ENCODE measurements at regions not wholly inside any gene's neighbourhood (a gene's known extent, or its start where the extent isn't known, plus 50 kb on each side); places are given as distances from the start of the nearest gene placed in this dataset.
A peak's percentile ranks its signal among the peaks of the same experiment; 100 is the strongest.

- H3K4me1 ChIP-seq (ENCODE audit: insufficient read depth, low read length), result no peaks in the 10 kb centered on the region
- H3K4me2 ChIP-seq (ENCODE audit: low read length), result no peak overlapping the region
- Mint-ChIP-seq H3K36me3 (ENCODE audit: low read depth, unreplicated experiment) (no peaks in the 10 kb centered on the region), H3K9me3 (ENCODE audit: unreplicated experiment) (no peaks in the 10 kb centered on the region), H3K27me3 (ENCODE audit: low read depth, unreplicated experiment) (no peaks in the 10 kb centered on the region), H3K27ac (ENCODE audit: unreplicated experiment) (peak overlapping the region; percentile 9), H3K4me1 (ENCODE audit: low read depth, unreplicated experiment) (peaks cover 7% of the 10 kb centered on the region), H3K4me3 (ENCODE audit: unreplicated experiment) (no peak overlapping the region)
- TF ChIP-seq CTCF (IDR thresholded peaks at IDR 0.05; ENCODE audit: insufficient read depth, low read depth, low read length), result no peak
- TF ChIP-seq EZH2 (IDR thresholded peaks at IDR 0.05; ENCODE audit: insufficient read depth, low read length), result no peak
- no peaks in the 10 kb centered on the region for H3K27me3 ChIP-seq (ENCODE audit: insufficient read depth, low read length)
- no peak overlapping the region for H3K27ac ChIP-seq (ENCODE audit: low read depth, low read length)
- no peaks in the 10 kb centered on the region for H3K79me2 ChIP-seq (ENCODE audit: insufficient read depth, low read length)
- no peak overlapping the region for H3K4me3 ChIP-seq (ENCODE audit: insufficient read depth, low read depth, low read length)
- FAIRE-seq (no peak), DNase-seq (ENCODE audit: low read depth) (peak; percentile 43)
- no peaks in the 10 kb centered on the region for H4K20me1 ChIP-seq (ENCODE audit: insufficient read depth, low read length)
- no peak overlapping the region for H2AFZ ChIP-seq (ENCODE audit: low read depth, low read length)
- H3K9me3 ChIP-seq (ENCODE audit: insufficient read depth, low read depth, low read length), result no peaks in the 10 kb centered on the region
- H3K36me3 ChIP-seq (ENCODE audit: insufficient read depth, low read length), result no peaks in the 10 kb centered on the region
- H3K9ac ChIP-seq (ENCODE audit: low read length), result no peak overlapping the region
Measured at GRCh38 chr12:24705741-24706358, 243.1 kb downstream of the BCAT1 start.

GRCh38 chr12:24705216-24705615 lies 243.7 kb downstream of the BCAT1 start:
- no peak overlapping the region for H3K27ac Mint-ChIP-seq (ENCODE audit: unreplicated experiment)
- Histone ChIP-seq H3K27ac (ENCODE audit: low read depth, low read length) (no peak overlapping the region), H3K36me3 (ENCODE audit: insufficient read depth, low read length) (no peaks in the 10 kb centered on the region), H2AFZ (ENCODE audit: low read depth, low read length) (no peak overlapping the region), H3K9me3 (ENCODE audit: insufficient read depth, low read depth, low read length) (no peaks in the 10 kb centered on the region), H3K9ac (ENCODE audit: low read length) (no peak overlapping the region), H3K4me2 (ENCODE audit: low read length) (no peak overlapping the region), H3K79me2 (ENCODE audit: insufficient read depth, low read length) (no peaks in the 10 kb centered on the region), H3K4me3 (ENCODE audit: insufficient read depth, low read depth, low read length) (no peak overlapping the region), H3K27me3 (ENCODE audit: insufficient read depth, low read length) (no peaks in the 10 kb centered on the region), H3K4me1 (ENCODE audit: insufficient read depth, low read length) (no peaks in the 10 kb centered on the region), H4K20me1 (ENCODE audit: insufficient read depth, low read length) (no peaks in the 10 kb centered on the region)
- H3K27me3 Mint-ChIP-seq (ENCODE audit: low read depth, unreplicated experiment), result no peaks in the 10 kb centered on the region
- H3K4me1 Mint-ChIP-seq (ENCODE audit: low read depth, unreplicated experiment), result peaks cover 7% of the 10 kb centered on the region
- H3K9me3 Mint-ChIP-seq (ENCODE audit: unreplicated experiment), result no peaks in the 10 kb centered on the region
- no peak for TF ChIP-seq CTCF (IDR thresholded peaks at IDR 0.05; ENCODE audit: insufficient read depth, low read depth, low read length)
- TF ChIP-seq EZH2 (IDR thresholded peaks at IDR 0.05; ENCODE audit: insufficient read depth, low read length), result no peak
- FAIRE-seq, result no peak
- no peaks in the 10 kb centered on the region for H3K36me3 Mint-ChIP-seq (ENCODE audit: low read depth, unreplicated experiment)
- DNase-seq (ENCODE audit: low read depth), result no peak
- no peak overlapping the region for H3K4me3 Mint-ChIP-seq (ENCODE audit: unreplicated experiment)

- Histone ChIP-seq H3K9me3 (ENCODE audit: insufficient read depth, low read depth, low read length) (no peaks in the 10 kb centered on the region), H3K36me3 (ENCODE audit: insufficient read depth, low read length) (no peaks in the 10 kb centered on the region), H3K9ac (ENCODE audit: low read length) (no peak overlapping the region), H3K4me2 (ENCODE audit: low read length) (no peak overlapping the region), H3K27me3 (ENCODE audit: insufficient read depth, low read length) (no peaks in the 10 kb centered on the region), H3K27ac (ENCODE audit: low read depth, low read length) (no peak overlapping the region), H3K4me1 (ENCODE audit: insufficient read depth, low read length) (no peaks in the 10 kb centered on the region), H3K79me2 (ENCODE audit: insufficient read depth, low read length) (no peaks in the 10 kb centered on the region), H2AFZ (ENCODE audit: low read depth, low read length) (no peak overlapping the region), H3K4me3 (ENCODE audit: insufficient read depth, low read depth, low read length) (no peak overlapping the region), H4K20me1 (ENCODE audit: insufficient read depth, low read length) (no peaks in the 10 kb centered on the region)
- Mint-ChIP-seq H3K27me3 (ENCODE audit: low read depth, unreplicated experiment) (no peaks in the 10 kb centered on the region), H3K9me3 (ENCODE audit: unreplicated experiment) (no peaks in the 10 kb centered on the region), H3K27ac (ENCODE audit: unreplicated experiment) (no peak overlapping the region), H3K36me3 (ENCODE audit: low read depth, unreplicated experiment) (no peaks in the 10 kb centered on the region), H3K4me3 (ENCODE audit: unreplicated experiment) (no peak overlapping the region), H3K4me1 (ENCODE audit: low read depth, unreplicated experiment) (peaks cover 7% of the 10 kb centered on the region)
- no peak for TF ChIP-seq EZH2 (IDR thresholded peaks at IDR 0.05; ENCODE audit: insufficient read depth, low read length)
- no peak for TF ChIP-seq CTCF (IDR thresholded peaks at IDR 0.05; ENCODE audit: insufficient read depth, low read depth, low read length)
- no peak for FAIRE-seq
- no peak for DNase-seq (ENCODE audit: low read depth)
Measured at GRCh38 chr12:24701343-24701742, 247.6 kb downstream of the BCAT1 start.
